Kidney capillary endothelial cell (primary cell): ENCODE measurements at regions not wholly inside any gene's neighbourhood (a gene's known extent, or its start where the extent isn't known, plus 50 kb on each side); places are given as distances from the start of the nearest gene placed in this dataset.

Source experiments
- DNase-seq: peaks from one replicate; pipeline ENCODE4 v3.0.0-alpha.2; 2018; ENCODE audit warnings: low spot score

- DNase-seq, result no peak
Measured at GRCh38 chr10:117638200-117638599, 95.7 kb downstream of the EMX2 start.

- no peak for DNase-seq
Measured at GRCh38 chr10:117638664-117639200, 96.2 kb downstream of the EMX2 start.

GRCh38 chr10:117640406-117640805 lies 97.9 kb downstream of the EMX2 start:
- DNase-seq, result no peak

- DNase-seq, result no peak
Measured at GRCh38 chr10:117646718-117647117, 104.2 kb downstream of the EMX2 start.

GRCh38 chr10:117647306-117647705 lies 104.8 kb downstream of the EMX2 start:
- DNase-seq, result no peak

DNA sequence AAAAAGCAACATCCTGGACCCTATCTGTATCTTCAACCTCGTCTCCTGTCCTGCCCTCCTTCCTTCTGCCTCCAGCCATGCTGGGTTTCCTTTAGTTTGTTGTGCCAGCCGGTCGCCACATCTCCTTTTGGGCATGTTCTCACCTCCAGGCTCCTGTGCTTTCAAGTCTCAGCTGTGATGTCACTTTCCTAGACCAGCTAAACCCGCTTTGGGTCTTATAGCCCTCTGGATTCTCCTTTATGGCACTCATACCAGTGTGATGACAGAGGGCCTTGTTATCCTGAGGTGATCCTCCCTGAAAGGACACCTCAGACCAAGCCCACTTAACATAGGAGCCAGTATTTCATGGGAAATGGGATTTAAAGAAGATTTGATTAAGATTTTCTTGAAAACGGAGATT lies 108.6 kb downstream of the EMX2 start:
- DNase-seq, result no peak

GRCh38 chr10:117652228-117653169 lies 110.0 kb downstream of the EMX2 start:
- no peak for DNase-seq

DNA sequence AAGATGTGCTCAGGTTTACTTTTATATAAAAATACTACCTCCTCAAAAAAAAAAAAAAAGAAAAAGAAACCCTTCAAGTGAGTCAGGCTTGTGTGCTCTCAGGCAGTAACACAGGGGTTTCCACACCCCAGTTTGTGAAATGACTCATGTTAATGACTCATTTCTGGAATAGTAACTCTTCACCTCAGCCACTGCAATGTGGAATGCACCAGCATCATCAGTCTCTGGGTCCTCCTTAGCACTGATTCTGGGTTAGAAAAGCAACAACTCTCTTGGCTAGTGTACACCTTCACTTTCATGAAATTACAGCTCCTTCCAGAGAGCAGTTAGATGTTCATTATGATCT lies 110.6 kb downstream of the EMX2 start:
- DNase-seq, result peak; percentile 20

GRCh38 chr10:117654105-117654504 lies 111.6 kb downstream of the EMX2 start:
- DNase-seq, result no peak

- no peak for DNase-seq
Measured at GRCh38 chr10:117656385-117657367, 114.1 kb downstream of the EMX2 start.

DNA sequence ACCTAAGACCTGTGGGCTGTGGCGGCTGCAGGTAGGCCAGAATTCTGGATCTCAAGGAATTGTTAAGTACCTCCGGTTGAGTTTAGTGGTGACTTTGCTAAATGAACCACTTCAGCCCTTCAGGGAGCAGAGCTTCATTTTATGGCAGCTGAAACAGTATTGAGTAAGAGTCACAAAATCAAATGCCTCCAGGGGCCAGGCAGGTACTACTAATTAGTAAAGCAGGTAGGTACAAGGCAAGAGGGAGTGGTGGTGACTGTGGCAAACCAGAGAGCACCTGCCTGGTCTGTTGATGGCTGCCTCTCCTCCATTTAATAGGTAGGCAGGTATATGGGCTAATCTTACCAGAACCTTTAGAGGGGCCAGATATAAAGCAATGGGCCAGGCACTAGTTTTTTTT lies 118.8 kb downstream of the EMX2 start:
- DNase-seq, result no peak

GRCh38 chr10:117662126-117662525 lies 119.6 kb downstream of the EMX2 start:
- DNase-seq, result no peak

DNA sequence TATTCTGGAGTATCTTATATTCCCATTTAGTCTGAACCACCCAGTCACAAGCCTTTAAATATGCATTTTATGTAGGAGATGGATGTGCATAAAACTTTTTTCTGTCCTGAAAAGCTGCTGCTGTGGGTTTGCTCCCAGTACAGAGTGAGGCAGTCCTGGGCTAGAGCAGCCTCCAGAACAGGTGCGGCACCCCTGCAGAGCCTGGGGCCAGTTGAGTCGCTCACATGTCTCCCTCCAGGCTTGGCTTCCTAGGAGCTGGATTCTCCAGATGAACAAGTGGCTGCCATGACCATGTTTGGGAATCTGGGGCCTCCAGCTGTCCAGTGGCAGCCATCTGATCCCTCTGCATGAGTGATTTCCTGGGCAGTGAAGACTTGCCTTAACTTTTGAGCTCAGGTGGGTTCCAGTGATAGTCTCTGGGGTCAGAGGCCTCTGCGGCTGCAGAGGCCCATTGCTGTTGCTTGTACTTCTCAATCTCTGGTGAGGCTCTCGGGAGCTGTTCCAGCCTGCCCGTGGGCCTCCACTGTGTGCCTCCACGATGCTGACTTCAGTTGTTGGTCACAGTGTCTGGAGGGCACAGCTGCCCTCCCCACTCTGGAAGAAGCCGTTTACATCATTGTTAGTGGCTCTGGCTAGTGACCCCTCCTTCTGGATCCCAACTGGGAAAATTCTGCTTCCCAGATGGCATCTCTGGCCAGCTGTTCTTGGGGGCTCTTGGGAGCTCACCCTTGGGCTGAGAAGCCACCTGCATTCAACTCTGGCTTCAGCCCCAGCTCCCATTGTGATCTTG lies 120.4 kb downstream of the EMX2 start:
- DNase-seq, result no peak

DNA sequence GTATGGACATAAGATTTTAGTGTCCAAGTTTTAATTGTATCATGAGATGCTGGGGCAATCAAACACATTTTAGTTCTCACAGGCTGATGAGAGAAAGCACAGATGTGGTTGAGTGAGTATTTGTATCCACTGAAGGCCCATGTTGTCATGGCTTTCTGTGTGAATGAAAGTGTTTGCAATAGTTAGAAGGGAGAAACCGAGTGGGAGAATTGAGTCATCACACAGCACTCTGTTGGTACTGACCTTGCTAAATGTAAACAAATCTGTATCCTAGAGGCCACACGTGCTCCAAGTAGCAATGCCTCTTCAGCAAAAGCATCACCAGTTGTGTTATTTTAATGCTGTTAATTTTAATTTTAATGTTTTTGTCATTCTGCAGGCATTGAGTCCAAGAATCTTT lies 121.2 kb downstream of the EMX2 start:
- DNase-seq, result no peak

- no peak for DNase-seq
Measured at GRCh38 chr10:117664288-117664687, 121.7 kb downstream of the EMX2 start.

DNA sequence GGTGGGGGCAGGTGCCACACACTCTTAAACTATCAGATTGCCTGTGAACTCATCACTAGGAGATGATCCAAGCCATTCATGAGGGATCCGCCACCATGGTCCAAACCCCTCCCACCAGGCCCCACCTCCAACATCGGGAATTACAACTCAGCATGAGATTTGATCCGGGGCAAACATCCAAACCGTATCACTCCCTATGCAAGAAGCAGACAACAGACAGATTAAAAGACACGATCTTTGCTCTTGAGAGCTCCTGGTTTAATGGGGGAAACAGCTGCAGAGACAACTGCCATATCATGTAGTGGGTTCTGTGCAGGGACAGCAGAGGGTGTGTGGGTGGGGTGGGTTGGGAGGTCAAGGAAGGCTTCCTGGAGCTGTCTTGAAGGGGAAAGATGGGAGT lies 123.6 kb downstream of the EMX2 start:
- DNase-seq, result no peak

- DNase-seq, result no peak
Measured at GRCh38 chr10:117666965-117667364, 124.4 kb downstream of the EMX2 start.

GRCh38 chr10:117667831-117668230 lies 125.3 kb downstream of the EMX2 start:
- no peak for DNase-seq

GRCh38 chr10:117668327-117669008 lies 125.9 kb downstream of the EMX2 start:
- no peak for DNase-seq

DNA sequence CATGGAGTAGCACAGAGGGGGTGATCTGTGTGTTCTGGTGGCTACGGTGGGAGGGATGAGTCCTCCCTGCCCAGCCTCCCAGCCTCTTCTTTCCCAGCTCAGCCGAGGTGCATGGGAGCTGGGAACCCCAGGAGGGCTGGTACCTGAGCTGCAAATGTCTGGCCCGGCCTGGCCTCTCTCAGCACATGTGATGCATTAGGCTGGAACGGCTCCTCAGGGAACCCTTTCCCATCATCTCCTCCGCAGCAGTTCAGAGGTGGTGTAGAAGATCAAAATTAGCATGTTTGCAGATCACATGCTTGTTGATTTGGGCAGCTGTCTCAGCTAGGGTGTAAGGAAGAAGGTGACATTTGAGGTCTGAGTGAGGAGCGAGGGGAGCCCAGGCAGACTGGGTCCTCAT lies 126.6 kb downstream of the EMX2 start:
- DNase-seq, result no peak
